HT1080 (cell line): ENCODE measurements at regions not wholly inside any gene's neighbourhood (a gene's known extent, or its start where the extent isn't known, plus 50 kb on each side); places are given as distances from the start of the nearest gene placed in this dataset.

Experiments
- DNase-seq: peaks from one replicate; pipeline ENCODE4 v3.0.0-alpha.2; 2015; ENCODE audit warnings: low read depth

DNA sequence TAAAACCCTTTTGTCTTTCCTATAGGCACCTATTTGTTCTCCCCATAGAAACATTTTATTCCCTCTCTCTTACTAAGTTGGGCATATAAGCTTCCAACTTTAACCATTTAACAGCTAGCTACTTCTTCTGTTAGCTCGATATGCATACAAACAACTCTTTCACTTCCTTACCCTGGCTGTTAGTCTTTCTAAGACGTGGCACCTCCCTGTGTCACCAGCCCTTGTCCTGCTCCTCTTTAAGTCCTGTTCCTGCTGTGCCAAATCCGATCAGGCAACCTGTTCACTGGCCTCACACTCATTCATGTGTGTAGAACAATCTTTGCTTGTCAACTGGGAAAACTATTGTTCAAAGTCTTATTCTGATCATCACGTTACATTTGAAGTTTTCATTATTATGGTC lies 1376.1 kb upstream of the TENM4 start:
- DNase-seq: no peak

DNA sequence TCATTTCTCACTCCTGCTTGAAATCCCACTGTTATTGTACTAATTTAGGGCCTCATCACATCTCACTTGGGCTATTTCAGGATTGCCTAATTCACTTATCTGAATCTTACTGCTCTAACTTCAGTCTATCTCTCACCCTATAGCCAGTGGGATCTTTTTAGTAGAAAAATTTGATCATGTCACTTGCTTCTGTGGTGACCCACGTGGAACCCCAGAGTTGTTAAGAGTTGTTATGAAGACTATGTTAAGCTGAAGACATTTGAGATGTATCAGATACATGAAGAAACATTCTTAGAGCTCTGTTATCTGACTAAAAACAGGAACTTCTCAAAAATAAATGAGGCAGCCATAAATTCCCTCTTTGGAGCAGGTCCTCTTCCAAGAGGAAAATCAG lies 1375.6 kb upstream of the TENM4 start:
- DNase-seq: no peak

DNA sequence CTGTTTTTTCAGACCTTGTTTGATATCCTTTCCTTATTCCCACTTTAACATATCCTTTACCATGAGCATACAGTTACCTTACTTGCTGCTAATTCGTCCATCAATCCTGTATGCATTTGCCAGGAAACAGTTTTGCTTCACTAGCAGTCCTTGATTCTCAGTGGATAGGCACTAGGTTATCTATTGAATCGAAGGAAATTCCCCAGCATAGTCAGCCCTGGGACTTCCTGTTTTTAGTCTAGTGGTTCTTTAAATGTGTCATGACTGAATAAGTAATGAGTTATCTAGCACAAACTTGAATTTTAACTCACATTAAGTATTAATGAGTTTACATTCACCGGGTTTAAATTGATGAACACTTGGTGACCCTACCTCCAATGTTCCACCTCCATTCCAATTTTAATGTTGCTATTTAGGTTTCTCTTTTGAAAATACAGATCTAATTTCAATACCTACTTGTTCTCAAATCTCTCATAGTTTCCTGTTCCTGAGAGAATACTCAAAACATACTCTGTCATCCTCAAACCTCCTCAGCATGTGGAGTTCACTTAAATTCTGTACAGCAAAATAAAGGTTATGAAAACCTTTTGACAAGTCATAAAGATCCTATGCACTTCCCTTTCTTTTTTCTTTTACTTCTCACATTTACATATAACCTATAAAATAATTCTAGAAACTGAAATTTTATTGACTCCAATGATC lies 1375.1 kb upstream of the TENM4 start:
- DNase-seq: peak; percentile 48

DNA sequence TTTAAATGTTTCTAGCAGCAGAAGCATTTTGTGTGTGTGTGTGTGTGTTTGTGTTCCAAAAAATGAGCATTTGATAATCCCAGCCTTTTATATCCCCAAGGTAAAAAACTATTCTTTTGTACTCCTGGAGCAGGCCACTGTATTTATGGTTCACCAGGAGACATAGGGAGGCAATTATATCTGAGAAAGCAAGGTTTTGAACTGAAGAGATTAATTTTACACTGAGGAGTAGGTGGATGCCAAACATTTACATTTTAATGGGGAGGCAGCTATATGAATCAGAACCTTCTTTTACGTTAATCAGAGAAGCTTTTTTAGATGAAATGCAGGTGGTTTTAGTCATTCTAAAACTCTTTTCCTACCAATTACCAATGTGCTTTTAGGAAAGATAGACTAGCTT lies 1374.0 kb upstream of the TENM4 start:
- no peak for DNase-seq

DNA sequence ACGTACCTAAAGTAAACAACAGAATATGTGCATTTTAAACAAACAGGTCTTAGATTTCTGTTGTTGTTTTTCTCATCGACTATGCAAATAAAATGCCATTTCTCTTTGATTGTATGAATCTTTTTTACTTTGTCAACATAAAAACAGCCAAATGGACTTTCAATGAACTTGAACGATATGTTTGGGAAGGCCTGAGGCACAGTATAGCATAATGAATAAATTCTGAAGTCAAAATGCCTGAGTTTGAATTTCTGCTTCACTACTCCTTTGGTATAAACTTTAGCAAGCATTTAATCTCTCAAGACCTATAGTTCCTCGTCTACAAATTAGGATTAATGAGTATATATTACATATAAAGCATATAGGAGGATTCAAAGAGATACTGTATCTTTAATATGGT lies 1369.9 kb upstream of the TENM4 start:
- no peak for DNase-seq

DNA sequence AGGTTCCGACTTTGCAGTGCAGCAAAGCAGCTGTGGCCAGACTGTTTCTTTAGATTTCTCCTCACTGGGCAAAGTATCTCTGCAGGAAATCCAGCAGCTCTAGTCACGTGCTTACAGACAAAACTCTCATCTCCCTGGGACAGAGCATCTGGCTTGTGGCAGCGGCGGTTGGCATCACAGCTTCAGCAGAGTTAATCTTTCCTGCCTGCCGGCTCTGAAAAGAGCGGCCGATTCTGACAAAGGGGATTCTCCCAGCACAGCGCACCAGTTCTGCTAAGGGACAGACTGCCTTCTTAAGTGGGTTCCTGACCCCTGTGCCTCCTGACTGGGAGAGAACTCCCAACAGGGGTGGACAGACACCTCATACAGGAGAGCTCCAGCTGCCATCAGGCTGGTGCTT lies 1357.3 kb upstream of the TENM4 start:
- DNase-seq: no peak

DNA sequence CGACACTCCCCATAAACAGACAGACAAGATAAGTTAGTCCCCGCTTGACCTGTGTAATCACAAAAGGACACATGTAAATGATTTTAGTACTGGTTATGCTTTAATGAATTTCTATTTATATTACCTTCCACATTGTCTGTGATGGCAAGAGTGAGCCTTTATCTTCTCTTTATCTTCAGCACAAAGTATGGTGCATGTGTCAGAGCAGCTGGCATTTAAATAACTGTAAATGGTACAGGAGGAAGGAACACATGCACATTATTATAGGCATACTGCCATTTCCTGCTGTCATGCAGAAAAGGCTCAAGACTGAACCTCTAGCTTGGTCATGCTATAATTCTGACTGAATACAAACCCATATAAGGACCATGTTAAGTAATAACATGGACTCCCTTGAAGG lies 1342.7 kb upstream of the TENM4 start:
- no peak for DNase-seq

DNA sequence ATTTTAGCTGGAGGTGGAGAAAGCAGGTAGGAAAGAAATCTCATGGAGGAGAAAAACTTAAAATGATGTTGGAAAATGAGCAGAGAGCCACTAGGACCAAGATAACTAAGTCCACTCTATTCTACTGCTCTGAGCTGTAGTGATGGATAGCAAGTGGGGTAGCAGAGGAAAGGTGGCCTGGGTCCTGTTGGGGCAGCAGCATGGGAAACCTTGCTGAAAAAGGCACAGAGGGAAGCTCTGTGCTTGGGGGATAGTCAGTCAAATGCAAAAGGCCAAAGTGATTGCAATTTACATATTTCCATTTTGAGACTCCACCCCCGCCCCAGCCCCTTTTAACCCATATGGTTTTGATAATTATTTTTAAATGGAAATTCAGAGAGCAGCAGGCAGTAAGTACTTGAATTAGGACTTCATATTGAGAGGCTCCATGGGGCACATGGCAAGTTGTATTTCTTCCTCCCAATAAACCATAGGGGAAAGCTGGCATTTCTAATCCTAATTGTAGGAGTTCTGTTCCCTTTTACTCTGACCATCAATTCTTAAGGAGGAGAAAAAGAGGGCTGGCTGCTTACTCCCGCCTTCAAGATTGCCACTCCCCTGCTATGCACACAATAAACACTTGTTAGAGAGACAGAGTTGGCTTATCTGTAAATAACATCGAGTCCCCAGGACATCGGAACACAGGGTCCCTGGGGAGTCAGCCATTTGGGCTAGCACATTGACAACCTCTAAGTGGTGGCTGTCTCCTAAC lies 1341.5 kb upstream of the TENM4 start:
- no peak for DNase-seq

DNA sequence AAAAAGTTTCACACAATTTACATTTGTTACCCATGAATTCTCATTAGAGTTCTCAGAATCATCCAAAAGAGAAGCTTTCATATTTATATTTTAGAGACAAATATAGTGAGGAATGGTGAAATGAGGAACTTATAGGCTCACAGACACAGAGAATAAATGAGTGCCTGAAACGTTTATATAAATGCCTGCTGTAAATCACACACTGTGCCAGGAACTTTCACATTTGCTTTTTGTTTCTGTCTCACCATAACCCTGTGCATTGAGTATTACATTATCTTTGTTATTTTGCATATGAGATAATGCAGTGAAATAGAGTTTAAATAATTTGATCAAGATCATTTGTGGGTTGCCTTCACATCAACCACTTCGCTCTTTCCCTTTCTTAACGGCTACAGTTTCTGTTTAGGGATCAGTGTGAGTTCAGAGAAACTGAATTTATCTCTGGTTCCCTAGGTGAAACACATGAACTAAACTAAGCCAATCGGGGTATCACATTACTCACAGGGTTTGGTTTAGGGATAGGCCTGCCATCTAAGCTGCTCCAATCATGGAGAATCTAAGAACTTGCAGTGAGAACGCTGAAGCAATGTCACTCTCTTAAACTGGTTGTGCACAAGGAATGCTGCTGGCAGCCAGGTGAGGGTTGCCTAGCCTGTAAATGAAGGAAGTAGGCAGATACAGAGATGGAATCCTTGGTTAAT lies 1339.2 kb upstream of the TENM4 start:
- no peak for DNase-seq

DNA sequence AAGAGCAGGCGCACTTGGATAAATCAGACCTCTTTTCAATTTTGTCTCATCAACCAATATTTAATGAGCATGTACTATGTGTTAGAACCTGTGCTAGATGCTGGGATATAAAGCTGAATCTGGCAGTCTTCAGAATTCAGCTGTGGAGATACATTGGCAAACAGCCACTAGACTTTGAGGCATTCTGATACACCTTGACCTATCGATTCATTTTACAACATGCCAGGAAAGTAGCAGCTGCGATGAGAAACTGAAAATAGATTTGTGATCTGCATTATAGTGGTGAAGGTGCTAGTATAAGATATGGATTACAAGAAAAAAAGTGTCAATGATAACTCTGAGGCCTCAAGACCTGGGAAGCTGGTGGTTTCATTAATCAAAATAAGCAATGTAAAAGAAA lies 1338.1 kb upstream of the TENM4 start:
- DNase-seq: no peak

DNA sequence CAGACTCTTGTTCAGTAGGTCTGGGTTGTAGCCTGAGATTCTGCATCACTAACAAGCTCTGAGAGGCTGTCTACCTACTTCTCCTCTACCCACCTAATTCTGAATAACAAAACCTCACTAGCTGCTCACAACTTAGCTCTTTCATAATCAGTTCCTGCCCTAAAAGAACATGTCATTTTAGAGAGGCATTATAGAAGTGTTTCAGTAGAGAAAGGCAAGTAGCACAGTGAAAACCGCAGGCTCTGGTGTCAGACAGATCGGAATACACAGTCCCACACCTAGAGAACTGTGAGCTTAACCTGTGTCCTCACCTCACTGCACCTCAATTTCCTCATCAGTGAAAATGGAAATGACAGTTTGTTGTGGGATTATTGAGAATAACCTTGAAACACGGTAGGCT lies 1337.6 kb upstream of the TENM4 start:
- no peak for DNase-seq

DNA sequence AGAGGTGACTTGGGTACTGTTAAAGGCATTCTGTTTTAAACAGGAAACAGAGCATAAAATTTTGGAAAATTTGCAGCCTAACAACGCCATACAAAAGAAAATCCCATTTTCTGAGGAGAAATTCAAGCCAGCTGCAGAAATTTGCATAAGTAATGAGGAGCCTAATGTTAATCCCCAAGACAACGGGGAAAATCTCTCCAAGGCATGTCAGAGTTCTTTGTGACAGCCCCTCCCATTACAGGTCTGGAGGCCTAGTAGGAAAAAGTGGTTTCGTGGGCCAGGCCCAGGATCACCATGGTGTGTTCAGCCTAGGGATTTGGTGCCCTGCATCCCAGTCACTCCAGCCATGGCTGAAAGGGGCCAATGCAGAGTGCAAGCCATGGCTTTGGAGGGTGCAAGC lies 1333.1 kb upstream of the TENM4 start:
- no peak for DNase-seq

DNA sequence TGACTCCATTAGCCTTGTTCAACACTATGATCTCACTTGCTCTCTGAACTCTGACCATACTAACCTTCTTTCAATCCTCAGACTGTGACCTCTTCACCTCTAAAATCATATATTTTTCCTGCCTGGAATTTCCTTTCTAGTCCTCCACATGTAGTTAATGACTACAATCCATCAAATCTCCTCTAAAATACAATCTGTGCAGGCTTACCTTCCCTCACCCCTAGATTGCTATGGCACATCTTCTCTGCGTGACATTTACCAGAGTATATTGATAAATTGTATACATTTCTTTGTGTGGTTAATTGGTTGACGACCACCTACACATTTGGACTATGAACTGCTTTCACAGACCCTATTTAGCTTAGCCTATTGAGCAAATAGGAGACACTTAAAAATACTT lies 1330.2 kb upstream of the TENM4 start:
- no peak for DNase-seq

DNA sequence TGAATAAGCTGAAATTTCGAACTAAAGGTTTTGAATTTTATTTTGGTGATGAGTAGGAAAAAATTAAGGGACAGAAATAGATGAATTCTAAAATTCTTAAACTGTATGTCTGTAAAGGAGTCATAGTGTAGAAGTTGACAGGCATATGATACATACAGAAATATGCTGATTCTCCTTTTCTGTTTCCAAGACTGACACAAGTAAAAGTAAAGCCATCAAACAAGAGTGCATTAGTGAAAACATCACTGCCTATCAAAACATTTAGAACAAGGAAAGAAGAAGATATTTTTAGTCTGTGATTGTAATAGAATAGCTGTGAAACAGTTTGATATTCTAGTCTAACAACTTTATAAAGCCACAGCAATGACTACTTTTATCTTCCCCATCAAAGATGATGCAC lies 1318.0 kb upstream of the TENM4 start:
- no peak for DNase-seq

DNA sequence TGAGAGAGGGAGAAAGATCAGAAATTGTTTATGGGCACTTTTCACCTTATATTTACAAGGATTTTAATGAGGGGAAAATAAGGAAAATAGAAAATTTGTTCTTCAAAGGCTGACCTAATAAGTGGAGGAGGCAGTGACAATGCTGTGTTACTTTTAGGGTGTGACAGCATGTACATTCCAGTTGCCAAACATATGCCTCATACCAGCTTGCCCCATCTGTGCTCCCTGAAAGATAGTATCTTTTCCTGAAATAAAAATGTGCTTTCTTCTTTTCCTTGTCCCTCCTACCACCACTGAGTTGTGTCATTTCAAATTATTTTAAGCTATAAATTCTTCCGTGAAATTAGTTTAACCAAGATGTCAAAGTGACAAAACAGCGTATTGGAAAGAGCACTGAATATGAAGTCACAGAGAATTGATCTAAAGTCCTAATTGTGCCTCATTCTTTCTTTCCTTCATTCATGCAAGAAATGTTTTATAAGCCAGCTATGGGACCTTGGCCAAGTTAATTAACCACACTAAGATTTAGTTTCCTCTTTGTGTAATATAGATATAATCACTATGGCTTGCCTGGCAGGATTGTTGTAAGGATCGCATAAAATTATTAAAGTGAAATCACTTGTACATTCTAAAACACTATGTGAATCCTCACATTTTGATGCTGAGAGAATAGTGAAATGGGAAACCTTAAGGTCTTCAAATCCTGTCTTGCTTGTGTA lies 1307.5 kb upstream of the TENM4 start:
- no peak for DNase-seq

DNA sequence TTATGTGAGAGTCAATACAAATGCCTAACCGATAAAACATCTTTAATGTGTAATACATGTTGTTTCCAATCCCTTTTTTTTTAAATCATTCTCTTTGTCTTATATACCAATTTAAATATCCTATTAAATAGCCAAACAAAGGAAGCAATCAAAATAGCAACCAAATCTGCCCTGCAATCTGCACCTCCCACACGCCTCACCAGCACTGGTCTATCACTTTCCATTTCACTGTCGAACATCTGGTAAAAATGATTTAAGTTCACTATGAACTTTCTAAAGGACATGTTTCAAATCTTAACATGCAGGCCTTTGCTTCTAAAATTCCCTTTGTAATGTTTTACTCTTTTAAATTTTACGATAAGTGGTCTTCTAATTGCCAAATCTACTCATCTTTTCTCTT lies 1305.5 kb upstream of the TENM4 start:
- DNase-seq: no peak

DNA sequence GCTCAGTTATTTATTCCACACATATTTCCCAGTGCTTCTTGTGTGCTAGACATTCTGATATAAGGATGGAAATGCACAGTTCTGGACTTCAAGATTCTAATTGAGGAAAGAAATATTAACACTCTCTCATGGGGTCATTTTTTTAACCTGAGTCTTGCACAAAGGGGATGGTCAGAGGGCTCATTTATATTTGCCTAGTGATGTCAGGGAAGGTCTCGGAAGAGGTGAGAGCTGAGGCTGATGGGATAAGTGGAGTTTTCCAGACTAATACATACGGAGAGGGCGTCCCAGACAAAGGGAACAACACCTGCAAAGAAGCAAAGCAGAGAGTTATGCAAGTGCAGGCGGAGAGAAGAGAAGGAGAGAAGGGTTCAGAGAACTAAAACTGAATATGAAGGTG lies 1304.6 kb upstream of the TENM4 start:
- DNase-seq: no peak

DNA sequence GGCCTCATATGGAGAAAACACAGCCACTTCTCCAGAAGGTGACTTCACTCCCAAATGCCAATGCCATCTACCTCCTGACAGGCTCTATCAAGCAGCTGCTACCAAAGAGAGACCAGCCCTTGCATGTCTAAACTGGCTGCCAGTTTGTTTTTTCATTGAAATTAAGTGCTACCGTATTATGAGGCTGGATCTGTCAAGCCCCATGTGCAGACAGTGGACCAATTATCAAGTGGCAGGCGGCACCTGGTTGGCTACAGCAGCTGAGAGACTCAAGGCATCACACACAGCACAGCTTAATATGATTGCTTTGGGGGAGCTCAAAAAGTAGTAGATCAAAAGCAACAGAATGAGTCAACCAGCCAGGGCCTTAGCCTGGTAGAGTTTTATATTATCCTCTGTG lies 1293.0 kb upstream of the TENM4 start:
- DNase-seq: no peak

DNA sequence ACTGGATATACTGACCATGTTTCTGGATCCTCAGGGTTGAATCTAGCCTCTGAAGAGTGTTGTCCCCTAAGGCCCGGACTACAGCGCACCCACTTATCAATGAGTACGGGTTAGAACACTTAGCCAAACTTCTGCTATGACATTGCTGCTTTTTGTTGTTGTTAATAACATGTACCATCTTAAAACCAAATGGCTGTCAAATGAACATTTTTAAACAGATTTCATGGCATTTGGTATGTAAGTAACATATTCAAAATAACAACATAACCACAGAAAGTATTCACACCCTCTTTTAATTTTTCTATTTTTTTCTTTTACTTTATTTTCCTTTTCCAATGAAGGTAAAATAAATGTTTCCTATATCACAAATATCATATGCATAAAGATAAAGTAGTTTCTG lies 1292.5 kb upstream of the TENM4 start:
- no peak for DNase-seq

DNA sequence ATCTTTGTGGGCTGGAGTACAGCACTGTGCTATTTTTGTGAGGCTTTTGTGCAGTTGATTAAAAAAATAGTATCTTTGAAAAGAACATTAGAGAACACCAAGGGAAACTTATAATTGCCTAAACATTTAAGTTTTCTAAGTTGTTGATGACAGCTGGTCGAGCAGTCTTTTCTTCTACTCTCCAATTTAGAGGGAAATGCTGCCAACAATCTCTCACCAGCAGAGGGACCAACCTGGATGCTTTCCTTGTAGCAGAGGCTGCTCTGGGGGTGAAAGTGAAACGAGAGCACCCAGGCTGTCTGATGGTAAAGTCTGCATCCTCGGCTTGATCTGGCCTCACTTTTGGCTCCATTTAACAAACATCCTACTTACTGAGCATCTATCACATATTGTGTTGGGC lies 1286.5 kb upstream of the TENM4 start:
- peak; percentile 47 for DNase-seq

DNA sequence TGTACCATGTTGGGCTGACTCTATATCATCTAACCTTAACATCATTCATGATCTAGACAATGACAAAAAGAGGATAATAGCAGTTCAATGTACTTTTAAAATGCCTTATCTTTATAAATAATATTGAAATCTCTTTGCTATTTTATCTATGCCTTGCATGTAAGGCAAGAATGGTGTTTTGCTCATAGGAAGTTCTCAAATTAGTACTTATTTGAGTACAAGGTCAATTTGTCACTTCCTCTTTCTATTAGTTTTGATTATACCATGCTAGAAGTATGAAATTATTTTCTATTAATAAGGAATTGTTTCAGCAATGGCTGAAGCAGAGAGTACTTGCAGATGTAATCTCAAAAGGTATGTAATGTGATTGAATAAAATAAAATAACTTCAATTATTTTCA lies 1285.4 kb upstream of the TENM4 start:
- no peak for DNase-seq

DNA sequence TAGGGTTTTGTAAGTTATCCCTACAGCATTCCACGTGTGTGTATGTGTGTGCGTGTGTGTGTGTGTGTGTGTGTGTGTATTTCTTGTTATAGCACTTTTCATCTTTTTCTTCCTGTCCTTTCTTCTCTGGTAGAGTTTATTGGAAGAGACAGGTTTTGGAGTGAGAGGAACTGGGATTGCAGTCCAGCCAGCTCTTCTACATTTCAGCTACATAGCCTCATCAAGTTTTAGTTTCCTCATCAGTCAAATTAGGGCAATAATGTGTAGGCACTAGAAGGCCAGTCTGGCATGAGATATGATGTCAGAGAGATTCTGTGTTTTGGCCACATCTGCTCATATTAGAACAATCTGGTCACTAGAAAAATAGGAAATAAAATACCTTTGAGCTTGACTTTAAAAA lies 1283.5 kb upstream of the TENM4 start:
- no peak for DNase-seq
